Head of caudate nucleus (tissue), 42 donors: ENCODE measurements at regions not wholly inside any gene's neighbourhood (a gene's known extent, or its start where the extent isn't known, plus 50 kb on each side); places are given as distances from the start of the nearest gene placed in this dataset.

Experiments used
- DNase-seq, 42 donors: peaks; one replicate each; pipeline versions ENCODE4 v3.0.0 to v3.0.0-alpha.2; 2020 to 2021; ENCODE audit warnings: mixed read lengths in 7 of 42
- intact Hi-C: fragments of 100-400 bp; cut with DNase I; formaldehyde crosslinking; loops from one replicate; pipeline ENCODE4 v1.15.0; 2022

GRCh38 chr5:166430491-166431319 is 1860.7 kb upstream of the WWC1 start:
- no peak for DNase-seq
- intact Hi-C loops = no loop called here

GRCh38 chr5:166431456-166431855 is 1860.0 kb upstream of the WWC1 start:
- DNase-seq = no peak
- intact Hi-C loops = no loop called here

DNA sequence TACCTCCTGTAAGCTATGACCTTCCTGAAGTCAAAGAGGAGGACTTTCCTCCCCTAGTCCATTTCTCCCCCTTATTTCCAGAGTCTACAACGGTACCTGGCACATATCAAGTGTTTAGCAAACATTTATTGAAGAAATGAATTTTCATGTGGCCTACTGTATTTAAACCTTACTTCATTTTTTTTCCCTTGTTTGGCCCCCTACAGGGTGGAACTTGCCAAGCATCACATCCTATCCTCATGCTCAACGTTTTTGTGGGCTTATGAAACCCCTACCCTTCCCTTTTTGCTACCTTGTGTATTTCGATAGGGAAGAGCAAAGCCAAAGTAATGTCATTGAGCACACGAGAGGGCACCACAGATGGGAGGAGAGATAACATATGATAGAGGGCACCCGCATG is 1857.8 kb upstream of the WWC1 start:
- DNase-seq = no peak
- intact Hi-C loops = no loop called here

DNA sequence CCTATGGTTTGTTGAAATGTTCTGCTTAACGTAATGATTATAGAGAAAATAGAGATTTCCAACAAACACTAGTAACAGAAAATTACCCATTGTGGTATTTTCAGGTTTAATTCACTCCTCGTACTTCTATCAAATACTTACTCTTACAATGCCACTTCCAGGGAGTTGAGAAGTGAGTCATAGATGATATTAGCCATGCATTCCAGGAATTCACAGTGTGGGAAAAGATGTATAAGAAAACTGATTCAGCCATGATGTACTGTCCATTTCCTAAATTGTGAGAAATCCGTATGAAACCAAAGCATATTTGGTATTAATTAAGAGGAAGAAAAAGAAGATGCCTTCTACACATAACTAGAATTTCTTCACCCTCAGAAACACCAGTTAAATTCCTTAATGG is 1854.6 kb upstream of the WWC1 start:
- intact Hi-C loops = no loop called here
- no peak for DNase-seq

- intact Hi-C loops = no loop called here
- DNase-seq = no peak
Observed at GRCh38 chr5:166486348-166486747, 1805.1 kb upstream of the WWC1 start.

- intact Hi-C loops = no loop called here
- no peak for DNase-seq
Observed at GRCh38 chr5:166488560-166488959, 1802.9 kb upstream of the WWC1 start.

DNA sequence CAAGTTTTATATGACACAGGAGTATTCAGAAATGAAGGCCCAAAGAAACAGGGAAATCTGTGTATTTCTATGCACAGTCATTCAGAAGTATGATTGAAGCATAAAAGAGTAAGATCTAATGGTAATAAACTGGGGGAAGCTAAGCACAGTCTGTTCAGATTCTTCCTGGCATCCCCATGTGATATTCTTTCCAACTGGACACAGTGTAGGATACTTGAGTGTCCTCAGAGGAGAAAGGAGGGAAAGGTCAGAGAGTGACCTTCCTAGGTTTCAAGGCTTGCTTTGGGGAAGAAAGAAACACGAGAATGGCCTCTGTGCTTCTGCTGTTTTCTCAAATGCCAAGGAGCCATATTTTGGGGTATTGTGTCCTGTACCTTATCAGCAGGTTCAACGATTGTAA is 1798.4 kb upstream of the WWC1 start:
- intact Hi-C loops = no loop called here
- no peak for DNase-seq

GRCh38 chr5:166493612-166494011 is 1797.8 kb upstream of the WWC1 start:
- DNase-seq = peak in 4 of 42 donors; percentile 7 to 42 (median 8)
- intact Hi-C loops = no loop called here

DNA sequence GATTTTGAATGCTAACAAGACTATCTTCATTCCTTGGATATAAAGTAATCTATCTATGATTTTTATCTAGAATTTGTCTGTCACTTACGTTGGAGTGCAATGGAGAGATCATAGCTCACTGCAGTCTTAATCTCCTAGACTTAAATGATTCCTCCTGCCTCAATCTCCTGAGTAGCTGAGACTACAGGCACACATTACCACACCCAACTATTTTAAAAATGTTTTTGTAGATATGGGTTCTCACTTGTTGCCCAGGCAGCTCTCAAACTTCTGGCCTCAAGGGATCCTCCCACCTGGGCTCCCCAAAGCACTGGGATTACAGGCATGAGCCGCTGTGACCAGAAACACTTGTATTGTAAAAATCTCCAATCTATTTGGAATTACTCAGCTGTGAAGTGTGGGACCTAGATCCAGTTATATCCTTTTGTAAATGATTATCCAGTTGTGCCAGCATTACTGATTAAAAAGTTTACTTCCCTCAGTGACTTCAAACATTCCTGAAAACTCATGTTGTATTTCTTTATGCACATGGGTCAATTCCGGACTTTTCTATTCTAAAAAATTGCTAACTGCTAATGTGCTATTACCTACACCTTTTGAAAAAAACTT is 1793.8 kb upstream of the WWC1 start:
- intact Hi-C loops = no loop called here
- no peak for DNase-seq

DNA sequence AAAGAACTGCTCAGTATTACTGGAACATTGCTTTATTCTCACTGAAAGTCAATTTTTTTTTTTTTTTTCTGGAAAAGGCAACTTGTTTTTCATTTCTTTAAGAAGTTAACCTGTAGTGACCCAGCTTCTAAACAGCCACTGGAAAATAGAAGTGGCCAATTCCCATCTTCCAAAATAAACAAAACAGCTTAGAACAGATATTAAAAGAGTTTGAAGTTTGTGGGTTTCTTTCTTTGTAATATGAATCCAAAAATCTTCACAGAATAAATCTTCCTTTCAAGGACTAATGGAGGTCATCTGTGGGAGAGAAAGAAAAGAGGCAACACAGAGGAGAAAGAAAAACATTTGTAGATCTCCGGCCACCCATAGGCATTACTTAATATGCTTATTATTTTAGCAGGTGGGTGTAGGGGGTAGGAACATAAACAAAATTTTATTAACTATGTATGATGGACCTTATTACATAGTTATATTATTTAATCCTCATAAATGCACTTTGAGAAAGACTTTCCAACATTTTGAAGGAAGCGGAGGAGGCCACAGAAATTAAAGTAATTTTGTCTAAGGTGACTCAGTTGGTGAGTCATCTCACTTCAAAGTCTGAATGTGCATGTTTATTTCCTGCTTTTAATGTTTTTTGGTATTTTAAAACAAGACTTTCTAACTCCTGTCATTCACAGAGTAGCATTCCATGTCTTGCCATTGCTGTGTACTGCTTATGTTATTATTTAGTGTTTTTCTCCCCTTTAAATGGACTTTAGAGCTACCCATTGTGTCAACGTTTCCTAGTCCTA is 1791.8 kb upstream of the WWC1 start:
- peak in 4 of 42 donors; percentile 11 to 24 (median 15) for DNase-seq
- intact Hi-C loops = no loop called here

GRCh38 chr5:166503506-166503905 is 1787.9 kb upstream of the WWC1 start:
- DNase-seq = no peak
- intact Hi-C loops = no loop called here

DNA sequence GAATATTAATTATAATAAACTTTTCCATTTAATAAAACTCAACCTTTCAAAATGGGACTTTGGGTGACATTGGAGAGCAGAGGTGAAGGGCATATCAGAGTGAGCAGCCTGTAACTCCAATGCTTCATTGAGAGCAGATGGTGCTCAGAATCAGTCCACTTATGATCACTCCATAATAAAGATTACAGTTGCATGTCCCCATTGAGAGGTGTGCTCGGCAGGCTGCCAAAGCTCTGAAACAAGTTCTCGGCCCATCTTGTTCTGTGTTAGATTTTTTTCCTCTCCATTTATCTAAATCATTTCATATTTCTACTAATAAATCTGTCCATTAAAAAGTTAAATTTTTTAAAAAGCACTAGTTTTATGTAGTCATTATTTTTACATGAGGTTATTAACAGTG is 1786.4 kb upstream of the WWC1 start:
- intact Hi-C loops = no loop called here
- DNase-seq = no peak

DNA sequence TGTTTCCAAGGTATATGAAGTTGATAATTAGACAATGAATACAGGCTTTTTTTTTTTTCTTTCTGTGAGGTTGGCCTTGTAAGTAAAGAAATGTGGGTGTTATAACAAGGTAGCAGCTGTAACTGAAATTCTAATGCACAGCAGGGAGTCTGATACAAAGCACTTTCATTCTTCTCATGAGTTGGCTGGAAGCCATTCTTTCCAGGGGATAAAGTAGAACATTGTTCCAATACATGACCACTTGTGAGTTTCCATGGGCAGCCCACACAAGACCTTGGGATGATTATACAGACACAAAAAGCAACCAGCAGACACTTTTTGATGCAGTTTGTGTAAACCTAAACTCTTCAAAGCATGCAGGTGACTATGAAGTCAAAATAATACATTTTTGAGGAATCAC is 1785.9 kb upstream of the WWC1 start:
- peak in 4 of 42 donors; percentile 13 to 48 (median 15) for DNase-seq
- intact Hi-C loops = no loop called here

DNA sequence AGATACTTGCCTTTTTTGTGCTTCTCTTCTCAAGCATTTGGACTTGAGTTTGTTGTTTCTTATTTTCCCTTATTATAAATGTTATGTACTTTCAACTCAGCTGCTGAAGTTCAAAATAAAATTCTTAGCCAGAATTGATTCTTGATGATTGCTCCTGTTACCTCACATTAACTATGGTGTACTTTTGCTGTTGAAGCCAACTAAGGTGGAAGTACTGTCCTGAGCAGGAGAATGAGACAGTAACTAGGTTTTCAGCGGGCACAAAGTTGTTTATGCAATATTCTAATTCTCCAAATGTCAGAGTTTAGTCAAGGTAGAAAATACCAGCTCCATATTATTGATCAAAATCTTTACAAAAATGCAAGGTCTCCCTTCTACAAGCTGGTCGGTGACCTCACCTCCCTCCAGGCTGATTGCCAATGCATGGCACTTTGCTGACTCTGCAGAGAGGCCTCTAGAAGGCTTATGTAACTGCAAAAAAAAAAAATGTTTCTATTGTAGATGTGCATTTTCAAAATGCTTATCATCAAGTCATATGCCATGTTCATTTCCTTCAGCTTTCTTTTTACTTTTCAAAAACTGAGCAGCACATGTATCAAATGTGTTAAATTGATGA is 1783.5 kb upstream of the WWC1 start:
- DNase-seq = no peak

GRCh38 chr5:166509085-166509484 is 1782.4 kb upstream of the WWC1 start:
- intact Hi-C loops = no loop called here
- no peak for DNase-seq

More for the DNA sequence above, 1783.5 kb upstream of the WWC1 start:
- intact Hi-C loops = no loop called here

GRCh38 chr5:166517976-166518375 is 1773.5 kb upstream of the WWC1 start:
- intact Hi-C loops = no loop called here
- no peak for DNase-seq

- intact Hi-C loops = no loop called here
- no peak for DNase-seq
Observed at GRCh38 chr5:166523206-166523605, 1768.2 kb upstream of the WWC1 start.

GRCh38 chr5:166529200-166529599 is 1762.2 kb upstream of the WWC1 start:
- intact Hi-C loops = no loop called here
- DNase-seq = no peak

DNA sequence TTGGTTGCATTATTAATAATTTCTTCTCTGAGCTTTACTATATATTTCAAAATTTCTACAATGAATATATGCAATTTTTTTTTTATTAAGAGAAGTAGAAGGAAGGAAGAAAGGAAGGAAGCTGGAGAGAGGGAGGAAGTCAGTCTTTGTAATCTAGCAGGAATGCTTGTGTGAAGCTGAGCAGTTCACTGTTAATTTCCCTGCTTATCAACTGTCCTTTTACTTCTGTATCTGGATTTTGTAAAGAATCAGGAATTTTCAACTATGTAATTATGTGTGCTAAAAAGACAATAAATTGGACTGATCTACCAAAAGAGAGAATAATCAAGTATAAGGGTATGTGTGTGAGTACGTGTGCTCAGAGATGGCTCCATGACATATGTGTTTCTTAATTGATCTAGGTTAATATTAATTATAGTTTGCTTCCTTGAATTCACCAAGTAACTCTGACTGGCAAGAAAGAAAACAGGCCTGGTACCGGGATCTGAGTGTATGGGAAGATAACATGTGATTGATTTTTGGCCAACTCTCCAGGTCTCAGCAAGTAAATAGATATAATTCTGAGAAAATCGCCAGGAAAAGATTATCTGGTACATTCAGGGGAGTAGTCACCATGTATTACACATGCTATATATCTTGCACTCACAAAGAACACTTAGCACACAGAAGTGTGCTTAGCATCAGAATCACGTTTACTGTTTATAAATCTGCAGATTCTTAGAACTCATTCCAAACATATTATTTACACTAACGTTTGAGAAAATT is 1758.8 kb upstream of the WWC1 start:
- DNase-seq = no peak
- intact Hi-C loops = no loop called here
